GM18873 (cell line): ENCODE measurements at regions not wholly inside any gene's neighbourhood (a gene's known extent, or its start where the extent isn't known, plus 50 kb on each side); places are given as distances from the start of the nearest gene placed in this dataset.

Experiments
- ATAC-seq: cut with Tn5 transposase; IDR thresholded peaks from one replicate; pipeline ENCODE4 v1.9.1; 2021; ENCODE audit warnings: mild to moderate bottlenecking, moderate library complexity, moderate number of reproducible peaks; ENCODE audit not compliant: unreplicated experiment, low FRiP score

- no peak for ATAC-seq
Observed at GRCh38 chr4:155616117-155616516, 50.5 kb upstream of the GUCY1A1 start.

DNA sequence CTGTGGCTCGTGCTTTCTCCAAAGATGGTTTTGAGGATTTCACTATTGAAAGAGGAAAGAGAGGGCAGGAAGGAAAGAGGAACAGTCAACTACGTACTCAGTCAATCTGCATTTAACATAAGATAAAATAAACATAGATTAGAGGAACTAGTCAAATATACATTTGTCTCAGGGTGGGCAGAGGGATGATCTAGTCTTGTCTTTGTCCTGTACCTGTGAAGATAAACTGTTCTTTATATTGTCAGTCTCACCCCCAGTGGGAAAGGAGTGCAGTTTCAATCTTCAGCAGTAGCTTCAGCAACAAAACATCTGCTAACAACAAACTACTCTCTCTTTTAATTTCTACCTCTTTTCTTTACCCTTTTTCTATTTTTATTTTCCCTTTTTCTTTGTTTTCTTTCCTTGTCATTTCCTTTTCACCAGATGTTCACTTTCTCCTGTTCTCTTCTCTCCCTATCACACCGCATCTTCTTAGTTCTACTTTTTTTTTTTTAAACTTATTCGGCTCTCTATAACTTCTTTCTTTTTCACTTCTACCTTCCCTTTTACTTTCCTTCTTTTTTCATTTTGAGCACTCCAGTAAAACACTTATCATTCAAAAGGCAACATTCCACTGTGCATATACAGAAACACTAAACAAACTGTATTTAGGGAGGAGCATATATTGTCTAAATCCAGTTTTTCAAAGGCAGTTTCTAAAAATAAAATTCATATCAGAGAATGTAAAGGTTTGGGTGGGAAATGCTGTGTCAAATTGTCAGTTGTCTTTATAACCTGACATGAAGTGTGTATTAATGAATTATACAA lies 51.4 kb upstream of the GUCY1A1 start:
- no peak for ATAC-seq

DNA sequence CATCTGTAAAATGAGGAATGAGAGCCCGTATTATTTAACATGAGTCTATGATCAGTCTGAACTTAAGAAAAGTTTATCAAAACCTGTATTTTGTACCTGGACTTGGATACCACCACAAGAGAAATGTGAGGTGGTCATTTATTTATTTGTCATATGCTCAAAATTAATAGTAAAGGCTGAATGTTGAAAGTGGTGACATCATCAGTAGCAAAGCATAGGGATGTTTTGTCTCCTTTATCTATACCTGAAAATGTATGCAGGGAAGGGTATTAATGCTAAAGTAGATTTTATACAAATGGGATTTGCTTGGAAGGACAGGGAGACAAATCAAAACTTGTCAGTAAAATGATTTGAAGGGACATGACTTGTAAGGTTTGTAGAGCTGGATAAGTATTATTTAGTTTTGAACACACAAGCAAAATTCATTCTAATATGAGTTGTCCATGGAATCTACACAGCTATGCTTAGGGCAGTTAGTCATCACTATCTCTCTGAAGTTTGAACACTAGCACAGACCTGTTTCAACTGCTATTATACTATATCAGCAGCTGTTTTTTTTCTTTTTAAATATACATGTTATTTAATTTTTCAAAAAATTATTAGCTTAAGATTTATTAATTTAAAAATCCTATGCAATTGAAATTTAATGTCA lies 52.4 kb upstream of the GUCY1A1 start:
- no peak for ATAC-seq

DNA sequence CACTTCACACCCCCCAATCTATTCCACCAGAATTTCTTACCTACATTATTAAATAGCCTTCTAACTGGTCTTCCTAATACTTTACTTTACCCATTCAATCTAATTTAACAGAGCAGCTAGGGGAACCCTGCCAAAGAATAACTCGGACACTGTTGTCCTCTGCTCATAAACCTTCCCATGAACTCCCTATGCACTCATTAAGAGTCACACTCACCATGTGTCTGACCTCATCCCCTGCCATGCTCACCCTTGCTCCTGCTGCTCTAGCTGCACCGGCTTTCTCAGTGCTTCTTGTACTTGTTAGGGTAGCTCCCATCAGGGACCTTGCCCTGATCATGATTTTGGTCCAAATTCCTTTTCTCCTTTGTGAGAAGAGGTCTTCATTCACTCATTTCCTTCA lies 54.6 kb upstream of the GUCY1A1 start:
- no peak for ATAC-seq

DNA sequence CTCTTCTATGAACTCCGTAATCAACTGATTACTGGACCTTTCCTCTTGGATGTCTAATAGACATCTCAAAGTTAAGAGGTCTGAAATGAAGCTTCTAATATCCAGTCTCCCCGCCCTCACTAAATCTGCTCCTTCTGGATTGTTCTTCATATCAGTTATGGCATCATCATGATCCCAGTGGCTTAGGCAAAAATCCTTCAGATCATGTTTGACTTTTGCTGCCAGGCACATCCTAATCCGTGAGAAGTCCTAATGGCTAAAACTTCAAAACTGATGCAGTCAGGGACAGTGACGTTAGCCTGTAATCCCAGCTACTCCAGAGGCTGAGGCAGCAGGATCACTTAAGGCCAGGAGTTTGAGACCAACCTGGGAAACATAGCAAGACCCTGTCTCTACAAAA lies 55.1 kb upstream of the GUCY1A1 start:
- ATAC-seq: no peak

DNA sequence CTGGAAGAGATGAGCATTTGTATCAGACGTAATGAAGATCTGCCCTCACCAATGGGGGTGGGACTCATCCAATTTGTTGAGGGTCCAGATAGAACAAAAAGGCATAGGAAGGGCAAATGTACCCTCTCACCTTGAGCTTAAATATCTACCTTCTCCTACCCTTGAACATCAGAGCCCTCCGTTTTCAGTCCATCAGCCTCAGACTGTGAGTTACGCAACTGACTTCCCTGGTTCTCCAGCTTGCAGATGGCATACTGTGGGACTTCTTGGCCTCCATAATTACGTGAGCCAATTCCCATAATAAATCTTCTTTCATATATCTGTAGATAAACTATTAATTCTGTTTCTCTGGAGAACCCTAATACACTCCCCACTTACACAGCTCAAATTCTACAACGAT lies 56.5 kb upstream of the GUCY1A1 start:
- ATAC-seq: no peak

DNA sequence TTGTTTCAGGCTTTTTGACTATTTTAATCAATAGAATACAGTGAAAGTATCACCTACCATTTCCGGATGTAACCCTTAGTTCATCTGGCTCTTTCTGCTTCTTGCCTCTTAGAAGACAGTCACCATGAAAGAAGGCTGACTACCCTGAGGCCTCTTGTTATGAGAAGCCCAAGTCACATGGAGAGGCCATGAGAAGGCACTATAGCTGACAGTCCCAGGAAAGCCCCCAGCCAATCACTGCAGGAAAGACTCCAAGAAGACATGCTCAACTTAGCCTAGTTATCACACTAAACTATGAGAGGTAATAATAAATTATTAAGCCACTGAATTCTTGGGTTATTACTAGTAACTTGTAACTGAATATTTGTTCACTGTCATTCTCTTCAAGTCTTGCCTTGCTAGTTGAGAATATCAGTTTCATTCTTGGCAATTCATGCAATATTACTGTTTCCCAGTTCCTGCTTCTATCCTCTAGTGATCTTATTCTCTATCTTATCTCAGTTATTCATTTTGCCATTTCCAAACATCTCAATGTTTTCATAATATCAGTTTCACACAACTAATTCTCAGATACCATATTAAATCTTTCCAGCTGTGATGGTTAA lies 57.1 kb upstream of the GUCY1A1 start:
- ATAC-seq: peak; percentile 53

GRCh38 chr4:155608225-155608885 lies 58.3 kb upstream of the GUCY1A1 start:
- no peak for ATAC-seq

DNA sequence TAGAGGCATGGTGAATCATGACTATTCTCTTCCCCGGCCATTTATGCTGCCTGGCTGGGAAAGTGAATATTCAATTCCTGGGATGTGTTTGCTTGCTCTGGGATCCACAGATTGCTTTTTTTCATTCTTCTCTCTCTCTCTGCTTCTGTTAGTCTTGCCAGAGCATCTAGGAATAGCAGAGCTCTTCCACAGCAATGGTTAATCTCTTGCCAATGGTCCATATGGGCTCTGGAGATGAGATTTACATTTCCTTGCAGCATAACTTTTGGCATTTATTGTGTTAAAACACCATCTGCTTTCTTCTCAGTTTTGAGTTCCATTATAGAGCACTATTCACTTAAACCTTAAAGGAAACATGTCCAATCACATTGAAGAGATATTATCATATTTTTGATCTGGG lies 59.2 kb upstream of the GUCY1A1 start:
- no peak for ATAC-seq

GRCh38 chr4:155604718-155605626 lies 61.7 kb upstream of the GUCY1A1 start:
- no peak for ATAC-seq

DNA sequence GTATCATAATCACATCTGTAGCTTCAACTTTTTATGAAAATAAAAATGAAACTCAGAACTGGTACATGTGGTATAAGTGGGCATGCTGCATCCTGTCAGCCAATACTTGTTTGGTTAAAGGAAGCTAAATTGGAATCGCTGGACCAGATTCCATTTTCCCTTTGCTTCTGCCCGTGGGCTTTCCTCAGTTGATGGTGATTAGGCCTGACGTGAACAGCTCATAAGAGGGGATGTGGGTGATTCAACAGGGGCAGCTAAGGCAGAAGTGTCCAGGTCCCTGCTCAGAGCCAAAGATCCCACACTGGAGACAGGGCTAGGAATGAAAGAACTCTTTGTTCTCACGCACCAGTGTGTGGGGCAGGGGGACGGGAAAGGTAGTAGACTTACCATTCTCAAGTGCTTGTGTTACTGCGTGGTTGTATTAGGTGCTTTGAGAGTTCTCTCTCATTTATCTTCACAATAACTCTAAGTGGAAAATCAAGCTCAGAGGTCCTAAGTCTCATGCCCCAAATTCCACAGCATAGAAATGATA lies 63.2 kb upstream of the GUCY1A1 start:
- ATAC-seq: no peak

GRCh38 chr4:155602351-155603140 lies 64.1 kb upstream of the GUCY1A1 start:
- no peak for ATAC-seq

DNA sequence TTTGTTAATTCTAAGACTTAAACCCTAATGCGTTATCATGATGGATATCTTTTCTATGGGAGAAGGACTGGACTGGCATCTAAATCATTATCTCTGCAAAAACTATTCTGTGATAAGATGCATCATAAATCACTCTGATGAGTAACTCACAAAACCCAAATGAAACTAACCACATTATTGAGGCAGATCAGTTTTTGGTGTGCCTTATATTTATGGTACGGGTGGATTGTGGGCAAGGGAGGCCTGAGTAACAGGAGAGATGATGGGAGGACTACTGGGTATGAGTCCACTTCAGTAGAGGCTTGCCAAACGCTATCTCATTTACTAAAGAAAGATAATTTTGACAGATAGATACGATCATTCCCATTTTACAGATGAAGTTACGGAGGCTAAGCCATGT lies 66.4 kb upstream of the GUCY1A1 start:
- no peak for ATAC-seq

- no peak for ATAC-seq
Observed at GRCh38 chr4:155599596-155599995, 67.1 kb upstream of the GUCY1A1 start.

- no peak for ATAC-seq
Observed at GRCh38 chr4:155599085-155599484, 67.6 kb upstream of the GUCY1A1 start.

- ATAC-seq: no peak
Observed at GRCh38 chr4:155597933-155598451, 68.7 kb upstream of the GUCY1A1 start.

- no peak for ATAC-seq
Observed at GRCh38 chr4:155597281-155597680, 69.4 kb upstream of the GUCY1A1 start.

DNA sequence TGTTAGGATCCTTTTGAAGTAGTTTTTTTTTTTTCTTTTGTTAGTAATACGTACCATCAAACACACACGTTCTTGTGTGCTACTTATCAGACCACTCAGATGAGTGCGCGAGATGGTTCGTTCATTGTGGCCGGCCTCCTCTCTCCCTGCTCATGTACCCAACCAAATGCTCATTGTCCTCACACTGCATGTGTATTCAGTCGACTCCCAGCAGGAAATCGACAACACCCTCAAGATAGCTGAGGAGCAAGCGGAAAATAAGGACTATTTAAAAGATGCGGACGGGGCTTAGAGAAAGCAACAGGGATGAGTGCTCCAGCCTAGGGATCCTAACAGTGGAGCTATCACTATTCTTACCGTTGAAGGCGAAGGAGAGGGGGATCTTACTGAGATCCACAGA lies 72.9 kb upstream of the GUCY1A1 start:
- ATAC-seq: no peak

- ATAC-seq: no peak
Observed at GRCh38 chr4:155592938-155593297, 73.7 kb upstream of the GUCY1A1 start.
